ENCODE measurements at regions not wholly inside any gene's neighbourhood (a gene's known extent, or its start where the extent isn't known, plus 50 kb on each side); places are given as distances from the start of the nearest gene placed in this dataset.

GRCh38 chr7:109694149-109695071, 1124.7 kb downstream of the DNAJB9 start:
- H3K4me1 ChIP-seq (ENCODE audit: control insufficient read depth in 5 of 5, insufficient read depth in 5 of 5, low read length in 5 of 5) = no peaks in the 10 kb centered on the region
- H3K4me3 ChIP-seq = no peak overlapping the region
- H3K9ac ChIP-seq (ENCODE audit: insufficient read depth in 1 of 2, low read length in 2 of 2) = no peak overlapping the region
- H3K27ac ChIP-seq (ENCODE audit: low read depth in 1 of 2, low read length in 1 of 2) = no peak overlapping the region
- ATAC-seq (ENCODE audit: insufficient read depth, low FRiP score) (no peak), DNase-seq (peak in 2 of 3 donors; percentile 75 to 86)
- no peaks in the 10 kb centered on the region for H3K36me3 ChIP-seq (ENCODE audit: control insufficient read depth in 4 of 4, insufficient read depth in 4 of 4, low read length in 4 of 4)
- no peaks in the 10 kb centered on the region for H3K27me3 ChIP-seq (ENCODE audit: control insufficient read depth in 3 of 3, insufficient read depth in 3 of 3, low read length in 2 of 3)
- TF ChIP-seq CTCF (IDR thresholded peaks at IDR 0.05; ENCODE audit: control extremely low read depth, extremely low read depth) = no peak
- 61 to 68% methylated on average over 4 of the region's 4 CpGs for WGBS, 2 donors
- no peaks in the 10 kb centered on the region for H3K9me3 ChIP-seq (ENCODE audit: control insufficient read depth in 4 of 4, insufficient read depth in 3 of 4, low read length in 3 of 4)

- Histone ChIP-seq H3K4me1 (ENCODE audit: control insufficient read depth in 5 of 5, insufficient read depth in 5 of 5, low read length in 5 of 5) (no peaks in the 10 kb centered on the region), H3K27me3 (ENCODE audit: control insufficient read depth in 3 of 3, insufficient read depth in 3 of 3, low read length in 2 of 3) (no peaks in the 10 kb centered on the region), H3K9me3 (ENCODE audit: control insufficient read depth in 4 of 4, insufficient read depth in 3 of 4, low read length in 3 of 4) (no peaks in the 10 kb centered on the region), H3K4me3 (no peak overlapping the region), H3K9ac (ENCODE audit: insufficient read depth in 1 of 2, low read length in 2 of 2) (no peak overlapping the region), H3K36me3 (ENCODE audit: control insufficient read depth in 4 of 4, insufficient read depth in 4 of 4, low read length in 4 of 4) (no peaks in the 10 kb centered on the region), H3K27ac (ENCODE audit: low read depth in 1 of 2, low read length in 1 of 2) (no peak overlapping the region)
- no peak for TF ChIP-seq CTCF (IDR thresholded peaks at IDR 0.05; ENCODE audit: control extremely low read depth, extremely low read depth)
- no peak for DNase-seq
- ATAC-seq (ENCODE audit: insufficient read depth, low FRiP score) = no peak
Measured at GRCh38 chr7:109695419-109695818, 1125.7 kb downstream of the DNAJB9 start.

- 88 to 91% methylated on average over 1 of the region's 1 CpG for WGBS, 2 donors
- DNase-seq (no peak), ATAC-seq (ENCODE audit: insufficient read depth, low FRiP score) (no peak)
- no peak overlapping the region for H3K27ac ChIP-seq (ENCODE audit: low read depth in 1 of 2, low read length in 1 of 2)
- H3K9ac ChIP-seq (ENCODE audit: insufficient read depth in 1 of 2, low read length in 2 of 2) = no peak overlapping the region
- no peaks in the 10 kb centered on the region for H3K36me3 ChIP-seq (ENCODE audit: control insufficient read depth in 4 of 4, insufficient read depth in 4 of 4, low read length in 4 of 4)
- H3K9me3 ChIP-seq (ENCODE audit: control insufficient read depth in 4 of 4, insufficient read depth in 3 of 4, low read length in 3 of 4) = no peaks in the 10 kb centered on the region
- H3K27me3 ChIP-seq (ENCODE audit: control insufficient read depth in 3 of 3, insufficient read depth in 3 of 3, low read length in 2 of 3) = no peaks in the 10 kb centered on the region
- no peak overlapping the region for H3K4me3 ChIP-seq
- no peaks in the 10 kb centered on the region for H3K4me1 ChIP-seq (ENCODE audit: control insufficient read depth in 5 of 5, insufficient read depth in 5 of 5, low read length in 5 of 5)
- no peak for TF ChIP-seq CTCF (IDR thresholded peaks at IDR 0.05; ENCODE audit: control extremely low read depth, extremely low read depth)
Measured at GRCh38 chr7:109696723-109697122, 1127.0 kb downstream of the DNAJB9 start.
